Adrenal gland (tissue), 9 donors: ENCODE measurements at regions not wholly inside any gene's neighbourhood (a gene's known extent, or its start where the extent isn't known, plus 50 kb on each side); places are given as distances from the start of the nearest gene placed in this dataset.

ENCODE experiments used
- DNase-seq, 7 donors: peaks; one replicate each; pipeline ENCODE4 v3.0.0-alpha.2; 2019 to 2020
- H3K27ac ChIP-seq, 5 donors: fragments of 200-600 bp; sonication (generic) in 4 of 5; 1 replicate in 3 of 5; 2 replicates in 2 of 5; pipeline versions ENCODE4 v1.5.1 to v1.8.0; 2016 to 2020; ENCODE audit warnings: mild to moderate bottlenecking in 1 of 5
- H3K27me3 ChIP-seq: fragments of 200-600 bp; 2 replicates; pipeline ENCODE4 v1.8.0; 2021
- H3K36me3 ChIP-seq, 2 donors: fragments of 200-600 bp; replicated peaks in 1 of 2; 1 replicate in 1 of 2; 2 replicates in 1 of 2; pipeline versions ENCODE4 v1.5.1 to v1.8.0; 2018 to 2022
- H3K4me1 ChIP-seq, 2 donors: fragments of 200-600 bp; replicated peaks in 1 of 2; 1 replicate in 1 of 2; 2 replicates in 1 of 2; pipeline versions ENCODE4 v1.5.1 to v1.8.0; 2018 to 2021
- H3K4me3 ChIP-seq, 4 donors: fragments of 200-600 bp; sonication (generic) in 3 of 4; one replicate each; pipeline ENCODE4 v1.5.1; 2016 to 2018
- H3K9me3 ChIP-seq, 3 donors: fragments of 200-600 bp; sonication (generic) in 1 of 3; replicated peaks in 1 of 3; 1 replicate in 2 of 3; 2 replicates in 1 of 3; pipeline versions ENCODE4 v1.5.1 to v1.8.0; 2016 to 2021
- CTCF ChIP-seq, 6 experiments: fragments of 450-650 bp in 4 of 6; fragments of 200-600 bp in 2 of 6; sonication (generic) in 1 of 6; IDR thresholded peaks; 1 replicate in 5 of 6; 2 replicates in 1 of 6; pipeline versions ENCODE4 v1.5.1 to v1.8.0; 2016 to 2021; ENCODE audit warnings: antibody characterized with exemption in 6 of 6, mild to moderate bottlenecking in 2 of 6, moderate library complexity in 1 of 6
- POLR2A ChIP-seq, 2 donors: fragments of 450-650 bp; IDR thresholded peaks; one replicate each; pipeline ENCODE4 v1.6.1; 2017; ENCODE audit warnings: antibody characterized with exemption in 2 of 2, mild to moderate bottlenecking in 2 of 2, moderate library complexity in 1 of 2
- WGBS, 4 donors: extraction: QIAGEN DNeasy Blood & Tissue Kit in 2 of 4; methylation state at CpG; one replicate each; pipeline versions ENCODE4 v1.1.5 to v1.1.7; 2013 to 2017; 5-methylcytosine and 5-hydroxymethylcytosine counted together
- intact Hi-C, 2 donors: fragments of 100-400 bp; cut with DNase I; formaldehyde crosslinking; loops; one replicate each; pipeline versions ENCODE4 v1.14.1 to v1.15.0; 2022 to 2023
- donor health status: healthy with polysubstance abuse.
- donor health status: Bipolar disorder and iron deficiency.
- donor health status: DM: yes; HTN: yes; CAD: no.
- donor health status: DM: no; HTN: no; CAD: no.
- donor health status: DM: no; HTN: no; CAD: no.

GRCh38 chr16:73285436-73286201 is 237.7 kb upstream of the ZFHX3 start:
- 71 to 79% (median 75%) methylated on average over 15 of the region's 15 CpGs for WGBS, 4 donors
- intact Hi-C loops, result no loop called here
- DNase-seq, result no peak
- Histone ChIP-seq H3K27ac (no peak overlapping the region), H3K27me3 (no peaks in the 10 kb centered on the region), H3K4me1 (no peaks in the 10 kb centered on the region), H3K36me3 (no peaks in the 10 kb centered on the region), H3K4me3 (no peak overlapping the region), H3K9me3 (no peaks in the 10 kb centered on the region)
- TF ChIP-seq POLR2A (IDR thresholded peaks at IDR 0.05) (no peak), CTCF (IDR thresholded peaks at IDR 0.05) (no peak)

GRCh38 chr16:73280388-73280787 is 232.5 kb upstream of the ZFHX3 start:
- H3K36me3 ChIP-seq, result no peaks in the 10 kb centered on the region
- no peak overlapping the region for H3K4me3 ChIP-seq
- intact Hi-C loops, result no loop called here
- H3K27ac ChIP-seq, result no peak overlapping the region
- no peak for DNase-seq
- H3K9me3 ChIP-seq, result no peaks in the 10 kb centered on the region
- no peaks in the 10 kb centered on the region for H3K27me3 ChIP-seq
- TF ChIP-seq POLR2A (IDR thresholded peaks at IDR 0.05), result no peak
- TF ChIP-seq CTCF (IDR thresholded peaks at IDR 0.05), result no peak
- H3K4me1 ChIP-seq, result no peaks in the 10 kb centered on the region
- 90 to 100% (median 96%) methylated on average over 2 of the region's 2 CpGs for WGBS, 4 donors

- no peaks in the 10 kb centered on the region for H3K36me3 ChIP-seq
- H3K4me3 ChIP-seq, result no peak overlapping the region
- TF ChIP-seq POLR2A (IDR thresholded peaks at IDR 0.05), result no peak
- TF ChIP-seq CTCF (IDR thresholded peaks at IDR 0.05), result no peak
- no peak overlapping the region for H3K27ac ChIP-seq
- no peak for DNase-seq
- H3K27me3 ChIP-seq, result no peaks in the 10 kb centered on the region
- no peaks in the 10 kb centered on the region for H3K9me3 ChIP-seq
- WGBS, 4 donors, result 33 to 67% (median 60%) methylated on average over 3 of the region's 3 CpGs
- H3K4me1 ChIP-seq, result no peaks in the 10 kb centered on the region
- intact Hi-C loops, result no loop called here
Measured at GRCh38 chr16:73279451-73279850, 231.5 kb upstream of the ZFHX3 start.

- 34 to 52% (median 44%) methylated on average over 5 of the region's 5 CpGs for WGBS, 4 donors
- Histone ChIP-seq H3K27ac (peak overlapping the region in 2 of 5 donors; percentile 2 to 28), H3K4me3 (no peak overlapping the region), H3K27me3 (no peaks in the 10 kb centered on the region), H3K9me3 (no peaks in the 10 kb centered on the region), H3K4me1 (no peaks in the 10 kb centered on the region), H3K36me3 (no peaks in the 10 kb centered on the region)
- intact Hi-C loops, result no loop called here
- TF ChIP-seq POLR2A (IDR thresholded peaks at IDR 0.05), result no peak
- DNase-seq, result peak; percentile 33 to 81 (median 71)
Measured at GRCh38 chr16:73277071-73277470, 229.1 kb upstream of the ZFHX3 start.

GRCh38 chr16:73275448-73275847 is 227.5 kb upstream of the ZFHX3 start:
- H3K36me3 ChIP-seq, result no peaks in the 10 kb centered on the region
- H3K27me3 ChIP-seq, result no peaks in the 10 kb centered on the region
- H3K4me1 ChIP-seq, result no peaks in the 10 kb centered on the region
- no peak overlapping the region for H3K4me3 ChIP-seq
- no peak for DNase-seq
- intact Hi-C loops, result no loop called here
- TF ChIP-seq POLR2A (IDR thresholded peaks at IDR 0.05) (no peak), CTCF (IDR thresholded peaks at IDR 0.05) (no peak)
- H3K27ac ChIP-seq, result no peak overlapping the region
- 83 to 98% (median 94%) methylated on average over 2 of the region's 2 CpGs for WGBS, 4 donors
- no peaks in the 10 kb centered on the region for H3K9me3 ChIP-seq
